ENCODE measurements at regions not wholly inside any gene's neighbourhood (a gene's known extent, or its start where the extent isn't known, plus 50 kb on each side); places are given as distances from the start of the nearest gene placed in this dataset.

GRCh38 chr9:118515947-118516346 is 811.7 kb downstream of the TLR4 start:
- DNase-seq, result no peak
- ATAC-seq, result no peak

- ATAC-seq (no peak), DNase-seq (no peak)
These were observed 817.1 kb downstream of the TLR4 start for GRCh38 chr9:118521261-118521660.

GRCh38 chr9:118522093-118523028 is 818.2 kb downstream of the TLR4 start:
- ATAC-seq (peak; percentile 40), DNase-seq (peak; percentile 10)

- ATAC-seq, result no peak
- DNase-seq, result no peak
These were observed 823.1 kb downstream of the TLR4 start for GRCh38 chr9:118527261-118527660.

GRCh38 chr9:118529210-118529609 is 825.0 kb downstream of the TLR4 start:
- ATAC-seq (no peak), DNase-seq (no peak)

- DNase-seq, result no peak
- no peak for ATAC-seq
These were observed 825.5 kb downstream of the TLR4 start for GRCh38 chr9:118529624-118530214.

- ATAC-seq (no peak), DNase-seq (no peak)
These were observed 828.4 kb downstream of the TLR4 start for GRCh38 chr9:118532592-118532991.

GRCh38 chr9:118533101-118533500 is 828.9 kb downstream of the TLR4 start:
- DNase-seq (no peak), ATAC-seq (no peak)

- no peak for DNase-seq
- no peak for ATAC-seq
These were observed 829.6 kb downstream of the TLR4 start for GRCh38 chr9:118533850-118534249.

- ATAC-seq (no peak), DNase-seq (no peak)
These were observed 832.0 kb downstream of the TLR4 start for GRCh38 chr9:118536153-118536552.

- DNase-seq (no peak), ATAC-seq (no peak)
These were observed 830.3 kb downstream of the BRINP1 start for GRCh38 chr9:118538959-118539358.

GRCh38 chr9:118553465-118553864 is 815.8 kb downstream of the BRINP1 start:
- ATAC-seq (no peak), DNase-seq (no peak)

- no peak for ATAC-seq
- DNase-seq, result no peak
These were observed 814.2 kb downstream of the BRINP1 start for GRCh38 chr9:118554987-118555386.

GRCh38 chr9:118558026-118558425 is 811.2 kb downstream of the BRINP1 start:
- ATAC-seq (no peak), DNase-seq (no peak)

GRCh38 chr9:118558891-118559290 is 810.3 kb downstream of the BRINP1 start:
- DNase-seq (no peak), ATAC-seq (no peak)

- ATAC-seq (no peak), DNase-seq (no peak)
These were observed 808.2 kb downstream of the BRINP1 start for GRCh38 chr9:118561051-118561450.

GRCh38 chr9:118563677-118564076 is 805.6 kb downstream of the BRINP1 start:
- ATAC-seq (no peak), DNase-seq (no peak)

- no peak for DNase-seq
These were observed 801.4 kb downstream of the BRINP1 start for GRCh38 chr9:118567861-118568260.

GRCh38 chr9:118568704-118569103 is 800.5 kb downstream of the BRINP1 start:
- ATAC-seq (no peak), DNase-seq (no peak)

More at GRCh38 chr9:118567861-118568260, 801.4 kb downstream of the BRINP1 start:
- no peak for ATAC-seq

GRCh38 chr9:118569148-118569547 is 800.1 kb downstream of the BRINP1 start:
- no peak for DNase-seq
- no peak for ATAC-seq

- DNase-seq, result no peak
- no peak for ATAC-seq
These were observed 799.2 kb downstream of the BRINP1 start for GRCh38 chr9:118570066-118570465.

- ATAC-seq (no peak), DNase-seq (no peak)
These were observed 793.7 kb downstream of the BRINP1 start for GRCh38 chr9:118575341-118576070.

- no peak for ATAC-seq
- DNase-seq, result no peak
These were observed 792.1 kb downstream of the BRINP1 start for GRCh38 chr9:118577121-118577520.
